Prostate gland (tissue), 2 donors: ENCODE measurements at regions not wholly inside any gene's neighbourhood (a gene's known extent, or its start where the extent isn't known, plus 50 kb on each side); places are given as distances from the start of the nearest gene placed in this dataset.

ENCODE experiments used
- DNase-seq: peaks from one replicate; pipeline ENCODE4 v3.0.0-alpha.2; 2019; ENCODE audit warnings: low spot score
- H3K27ac ChIP-seq, 2 donors: fragments of 200-600 bp; sonication (generic); 2 replicates each; pipeline ENCODE4 v1.5.1; 2017 to 2019
- H3K27me3 ChIP-seq: fragments of 200-600 bp; sonication (generic); replicated peaks from 2 replicates; pipeline ENCODE4 v1.5.1; 2019; ENCODE audit not compliant: insufficient read depth
- H3K36me3 ChIP-seq, 2 donors: fragments of 200-600 bp; sonication (generic); 1 replicate in 1 of 2; 2 replicates in 1 of 2; pipeline versions ENCODE4 v1.5.1 to v1.8.1; 2017 to 2019
- H3K4me1 ChIP-seq: fragments of 200-600 bp; sonication (generic); replicated peaks from 2 replicates; pipeline ENCODE4 v1.5.1; 2019
- H3K4me3 ChIP-seq, 2 donors: fragments of 200-600 bp; sonication (generic); 2 replicates each; pipeline ENCODE4 v1.5.1; 2017 to 2019
- H3K9me3 ChIP-seq: fragments of 200-600 bp; sonication (generic); 2 replicates; pipeline ENCODE4 v1.5.1; 2017
- CTCF ChIP-seq, 4 experiments: fragments of 200-600 bp in 2 of 4; fragments of 450-650 bp in 2 of 4; sonication (generic) in 2 of 4; IDR thresholded peaks; 1 replicate in 3 of 4; 2 replicates in 1 of 4; pipeline ENCODE4 v1.5.1; 2016 to 2019; ENCODE audit warnings: antibody characterized with exemption in 4 of 4, mild to moderate bottlenecking in 2 of 4, moderate library complexity in 2 of 4
- POLR2A ChIP-seq: fragments of 450-650 bp; IDR thresholded peaks from one replicate; pipeline ENCODE4 v1.6.1; 2016; ENCODE audit warnings: antibody characterized with exemption, mild to moderate bottlenecking
- POLR2AphosphoS5 ChIP-seq: sonication (generic); formaldehyde crosslinking; IDR thresholded peaks from one replicate; pipeline ENCODE4 v1.6.1; 2017; ENCODE audit warnings: antibody characterized with exemption
- WGBS: methylation state at CpG from one replicate; pipeline ENCODE4 v1.1.5; 2018; 5-methylcytosine and 5-hydroxymethylcytosine counted together
- intact Hi-C: fragments of 100-400 bp; cut with DNase I; formaldehyde crosslinking; loops from one replicate; pipeline ENCODE4 v1.14.2; 2022

GRCh38 chr1:4571263-4571662, 83.1 kb upstream of the AJAP1 start:
- no peak overlapping the region for H3K27ac ChIP-seq
- H3K36me3 ChIP-seq: no peaks in the 10 kb centered on the region
- no peak overlapping the region for H3K4me3 ChIP-seq
- intact Hi-C loops: no loop called here
- no peaks in the 10 kb centered on the region for H3K4me1 ChIP-seq
- WGBS: 86% methylated on average over 6 of the region's 6 CpGs
- TF ChIP-seq POLR2A (no peak), POLR2AphosphoS5 (no peak), CTCF (IDR thresholded peaks at IDR 0.05) (no peak)
- no peak for DNase-seq
- H3K27me3 ChIP-seq: peaks cover 8% of the 10 kb centered on the region
- no peaks in the 10 kb centered on the region for H3K9me3 ChIP-seq

GRCh38 chr1:4573526-4573925, 80.9 kb upstream of the AJAP1 start:
- no peaks in the 10 kb centered on the region for H3K36me3 ChIP-seq
- no peak overlapping the region for H3K27ac ChIP-seq
- H3K4me3 ChIP-seq: no peak overlapping the region
- no peak for DNase-seq
- H3K27me3 ChIP-seq: peaks cover 4% of the 10 kb centered on the region
- intact Hi-C loops: no loop called here
- 54% methylated on average over 3 of the region's 3 CpGs for WGBS
- no peaks in the 10 kb centered on the region for H3K4me1 ChIP-seq
- no peaks in the 10 kb centered on the region for H3K9me3 ChIP-seq
- TF ChIP-seq POLR2A (no peak), POLR2AphosphoS5 (no peak), CTCF (IDR thresholded peaks at IDR 0.05) (no peak)

GRCh38 chr1:4581807-4582206, 72.6 kb upstream of the AJAP1 start:
- Histone ChIP-seq H3K4me3 (no peak overlapping the region), H3K27ac (no peak overlapping the region), H3K36me3 (no peaks in the 10 kb centered on the region), H3K9me3 (no peaks in the 10 kb centered on the region), H3K4me1 (no peaks in the 10 kb centered on the region), H3K27me3 (peaks cover 8% of the 10 kb centered on the region)
- no peak for DNase-seq
- 76% methylated on average over 5 of the region's 5 CpGs for WGBS
- intact Hi-C loops: no loop called here
- TF ChIP-seq CTCF (IDR thresholded peaks at IDR 0.05) (no peak), POLR2A (no peak), POLR2AphosphoS5 (no peak)

- WGBS: 83% methylated on average over 5 of the region's 5 CpGs
- no peak overlapping the region for H3K27ac ChIP-seq
- no peaks in the 10 kb centered on the region for H3K36me3 ChIP-seq
- H3K27me3 ChIP-seq: peaks cover 8% of the 10 kb centered on the region
- TF ChIP-seq CTCF (IDR thresholded peaks at IDR 0.05): no peak
- TF ChIP-seq POLR2AphosphoS5: no peak
- TF ChIP-seq POLR2A: no peak
- H3K9me3 ChIP-seq: no peaks in the 10 kb centered on the region
- intact Hi-C loops: no loop called here
- H3K4me1 ChIP-seq: no peaks in the 10 kb centered on the region
- DNase-seq: no peak
- no peak overlapping the region for H3K4me3 ChIP-seq
Observed at GRCh38 chr1:4584449-4584848, 70.0 kb upstream of the AJAP1 start.

GRCh38 chr1:4585216-4585615, 69.2 kb upstream of the AJAP1 start:
- DNase-seq: no peak

More at GRCh38 chr1:4585216-4585615, 69.2 kb upstream of the AJAP1 start:
- peaks cover 8% of the 10 kb centered on the region for H3K27me3 ChIP-seq
- WGBS: 27% methylated on average over 17 of the region's 17 CpGs
- H3K27ac ChIP-seq: no peak overlapping the region
- no peaks in the 10 kb centered on the region for H3K9me3 ChIP-seq
- no peaks in the 10 kb centered on the region for H3K36me3 ChIP-seq
- no peak overlapping the region for H3K4me3 ChIP-seq
- no peaks in the 10 kb centered on the region for H3K4me1 ChIP-seq
- TF ChIP-seq POLR2A (no peak), CTCF (IDR thresholded peaks at IDR 0.05) (no peak), POLR2AphosphoS5 (no peak)
- intact Hi-C loops: no loop called here
